Natural killer cell (primary cell): ENCODE measurements at regions not wholly inside any gene's neighbourhood (a gene's known extent, or its start where the extent isn't known, plus 50 kb on each side); places are given as distances from the start of the nearest gene placed in this dataset.
"Not testable (repeated sequence)": the region's sequence is repeated elsewhere in the genome, so short reads cannot be mapped to it uniquely, and the experiment has no call there.

Source experiments
- ATAC-seq, 3 donors: fragments of 150-1000 bp in 2 of 3; fragments of 200-7000 bp in 1 of 3; cut with Tn5 transposase; 1 replicate in 1 of 3; 2 replicates in 2 of 3; pipeline ENCODE4 v1.10.0; 2021; ENCODE audit warnings: mild to moderate bottlenecking in 2 of 3, moderate library complexity in 2 of 3
- DNase-seq, 2 donors: peaks; one replicate each; pipeline versions ENCODE4 v3.0.0 to v3.0.0-alpha.2; 2013 to 2021; ENCODE audit warnings: mixed read lengths in 1 of 2
- H3K27ac ChIP-seq: one replicate; pipeline ENCODE4 v1.5.1; 2013; ENCODE audit warnings: mild to moderate bottlenecking, low read length
- H3K27me3 ChIP-seq: one replicate; pipeline ENCODE4 v1.6.1; 2013; ENCODE audit warnings: low read length; ENCODE audit not compliant: control insufficient read depth, insufficient read depth
- H3K36me3 ChIP-seq: one replicate; pipeline ENCODE4 v1.6.1; 2013; ENCODE audit warnings: low read length; ENCODE audit not compliant: control insufficient read depth, insufficient read depth
- H3K4me1 ChIP-seq: one replicate; pipeline ENCODE4 v1.6.1; 2013; ENCODE audit warnings: low read length; ENCODE audit not compliant: control insufficient read depth, insufficient read depth
- H3K4me3 ChIP-seq: one replicate; pipeline ENCODE4 v1.5.1; 2013; ENCODE audit warnings: low read length
- H3K9me3 ChIP-seq: one replicate; pipeline ENCODE4 v1.6.1; 2013; ENCODE audit warnings: low read length; ENCODE audit not compliant: control insufficient read depth, insufficient read depth
- H3K27ac Mint-ChIP-seq, 2 donors: one replicate each; pipeline ENCODE4 v1.8.0; 2022; ENCODE audit warnings: mild to moderate bottlenecking in 2 of 2, mixed read lengths in 2 of 2, moderate library complexity in 1 of 2
- H3K27me3 Mint-ChIP-seq, 2 donors: one replicate each; pipeline ENCODE4 v1.8.0; 2022; ENCODE audit warnings: low read depth in 2 of 2, mixed read lengths in 2 of 2
- H3K36me3 Mint-ChIP-seq: one replicate; pipeline ENCODE4 v1.8.0; 2022; ENCODE audit warnings: mixed read lengths
- H3K4me1 Mint-ChIP-seq, 2 donors: one replicate each; pipeline ENCODE4 v1.8.0; 2022; ENCODE audit warnings: mixed read lengths in 2 of 2
- H3K4me3 Mint-ChIP-seq: one replicate; pipeline ENCODE4 v1.8.0; 2022; ENCODE audit warnings: mild to moderate bottlenecking, moderate library complexity, mixed read lengths
- H3K9me3 Mint-ChIP-seq, 2 donors: one replicate each; pipeline ENCODE4 v1.8.0; 2022; ENCODE audit warnings: mixed read lengths in 2 of 2
- WGBS: methylation state at CpG from one replicate; pipeline ENCODE4 v1.1.7; 2013; ENCODE audit warnings: missing lambda C conversion rate; ENCODE audit not compliant: insufficient coverage; 5-methylcytosine and 5-hydroxymethylcytosine counted together
- intact Hi-C: fragments of 100-400 bp; cut with micrococcal nuclease; formaldehyde crosslinking; loops from one replicate; pipeline ENCODE4 v1.14.2; 2022
- TF ChIP-seq, protein P1 (sequence below): fragments of 200-600 bp; IDR thresholded peaks from one replicate; pipeline ENCODE4 v1.8.0; 2022; ENCODE audit warnings: antibody characterized with exemption

DNA sequence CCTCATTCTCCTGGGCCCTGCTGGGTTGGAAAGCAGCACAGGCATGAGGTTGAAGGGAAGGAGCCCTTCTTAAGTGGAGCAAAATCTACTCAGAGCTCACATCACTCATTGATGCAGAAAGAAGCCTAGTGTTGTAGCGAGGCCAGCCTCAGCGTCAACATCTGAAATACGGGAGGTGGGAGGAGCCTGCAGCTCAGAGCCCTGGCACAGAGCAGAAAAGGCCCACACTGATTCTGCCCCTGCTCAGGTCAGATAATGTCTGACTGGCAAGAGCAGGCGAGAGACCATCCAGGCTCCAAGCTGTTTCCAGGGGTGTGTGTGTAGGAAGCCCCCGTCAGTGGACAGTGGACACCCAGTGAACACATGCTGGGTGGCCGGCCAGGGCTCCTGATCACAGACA is 1541.6 kb downstream of the TSPY10 start:
- 94% methylated on average over 6 of the region's 6 CpGs for WGBS
- ATAC-seq = no peak

DNA sequence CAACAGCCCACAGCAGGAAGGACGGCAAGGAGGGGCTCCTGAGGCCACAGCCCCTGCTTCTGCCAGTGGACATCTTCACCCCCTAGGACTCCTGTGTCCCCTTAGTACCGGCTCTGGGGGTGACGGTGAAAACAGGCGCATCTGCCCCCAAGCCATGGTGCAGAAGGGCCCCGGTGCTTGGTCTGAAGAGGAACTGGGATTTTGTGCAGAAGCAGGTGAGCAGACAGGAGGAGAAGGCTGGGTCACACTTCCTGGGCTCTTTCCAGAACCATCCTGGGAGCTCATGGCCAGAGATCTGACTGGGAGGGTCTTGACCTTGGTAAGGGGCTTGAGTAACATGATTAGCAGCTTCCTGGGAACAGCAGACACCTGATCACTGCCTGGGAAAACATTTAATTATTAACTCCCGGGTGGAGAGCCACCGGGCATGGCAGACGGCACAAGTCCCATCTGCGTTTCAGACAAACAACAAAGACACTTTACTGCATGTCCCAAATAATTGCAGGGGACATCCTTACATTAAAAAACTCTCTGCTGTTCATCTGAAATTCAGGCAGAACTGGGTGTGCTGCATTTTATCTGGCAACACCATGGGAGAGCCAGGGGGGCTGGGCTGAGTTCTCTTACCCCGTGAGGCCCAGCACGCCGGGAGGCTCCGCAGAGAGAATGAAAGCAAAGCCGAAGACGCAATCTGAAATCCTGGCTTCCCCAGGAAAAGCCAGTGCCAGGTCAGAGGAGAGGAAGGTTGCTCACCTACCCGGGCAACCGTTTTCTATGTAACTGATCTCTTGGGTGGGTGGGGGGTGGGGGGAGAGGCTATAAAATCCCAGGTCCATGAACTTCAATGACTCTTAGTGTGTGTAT is 1542.8 kb downstream of the TSPY10 start:
- H3K4me1 ChIP-seq = no peaks in the 10 kb centered on the region
- H3K9me3 ChIP-seq = peaks cover 3% of the 10 kb centered on the region
- 88% methylated on average over 14 of the region's 17 CpGs for WGBS
- H3K4me3 ChIP-seq = no peak overlapping the region
- Mint-ChIP-seq H3K4me3 (no peak overlapping the region), H3K9me3 (peaks cover 0 to 4% of the 10 kb centered on the region in 2 donors), H3K27ac (no peak overlapping the region), H3K4me1 (no peaks in the 10 kb centered on the region), H3K27me3 (no peaks in the 10 kb centered on the region), H3K36me3 (no peaks in the 10 kb centered on the region)
- no peak overlapping the region for H3K27ac ChIP-seq
- H3K27me3 ChIP-seq = no peaks in the 10 kb centered on the region
- DNase-seq (no peak), ATAC-seq (no peak)
- intact Hi-C loops = no loop called here
- no peaks in the 10 kb centered on the region for H3K36me3 ChIP-seq
- TF ChIP-seq, protein P1, sequence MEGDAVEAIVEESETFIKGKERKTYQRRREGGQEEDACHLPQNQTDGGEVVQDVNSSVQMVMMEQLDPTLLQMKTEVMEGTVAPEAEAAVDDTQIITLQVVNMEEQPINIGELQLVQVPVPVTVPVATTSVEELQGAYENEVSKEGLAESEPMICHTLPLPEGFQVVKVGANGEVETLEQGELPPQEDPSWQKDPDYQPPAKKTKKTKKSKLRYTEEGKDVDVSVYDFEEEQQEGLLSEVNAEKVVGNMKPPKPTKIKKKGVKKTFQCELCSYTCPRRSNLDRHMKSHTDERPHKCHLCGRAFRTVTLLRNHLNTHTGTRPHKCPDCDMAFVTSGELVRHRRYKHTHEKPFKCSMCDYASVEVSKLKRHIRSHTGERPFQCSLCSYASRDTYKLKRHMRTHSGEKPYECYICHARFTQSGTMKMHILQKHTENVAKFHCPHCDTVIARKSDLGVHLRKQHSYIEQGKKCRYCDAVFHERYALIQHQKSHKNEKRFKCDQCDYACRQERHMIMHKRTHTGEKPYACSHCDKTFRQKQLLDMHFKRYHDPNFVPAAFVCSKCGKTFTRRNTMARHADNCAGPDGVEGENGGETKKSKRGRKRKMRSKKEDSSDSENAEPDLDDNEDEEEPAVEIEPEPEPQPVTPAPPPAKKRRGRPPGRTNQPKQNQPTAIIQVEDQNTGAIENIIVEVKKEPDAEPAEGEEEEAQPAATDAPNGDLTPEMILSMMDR = no peak

More for the DNA sequence above, 1541.6 kb downstream of the TSPY10 start:
- intact Hi-C loops = no loop called here
- Mint-ChIP-seq H3K27me3 (no peaks in the 10 kb centered on the region), H3K9me3 (peaks cover 0 to 4% of the 10 kb centered on the region in 2 donors), H3K36me3 (no peaks in the 10 kb centered on the region), H3K4me3 (no peak overlapping the region), H3K4me1 (no peaks in the 10 kb centered on the region), H3K27ac (no peak overlapping the region)
- Histone ChIP-seq H3K4me1 (no peaks in the 10 kb centered on the region), H3K27ac (no peak overlapping the region), H3K36me3 (no peaks in the 10 kb centered on the region), H3K27me3 (no peaks in the 10 kb centered on the region), H3K4me3 (no peak overlapping the region), H3K9me3 (peaks cover 3% of the 10 kb centered on the region)
- TF ChIP-seq, protein P1 = no peak
- no peak for DNase-seq

DNA sequence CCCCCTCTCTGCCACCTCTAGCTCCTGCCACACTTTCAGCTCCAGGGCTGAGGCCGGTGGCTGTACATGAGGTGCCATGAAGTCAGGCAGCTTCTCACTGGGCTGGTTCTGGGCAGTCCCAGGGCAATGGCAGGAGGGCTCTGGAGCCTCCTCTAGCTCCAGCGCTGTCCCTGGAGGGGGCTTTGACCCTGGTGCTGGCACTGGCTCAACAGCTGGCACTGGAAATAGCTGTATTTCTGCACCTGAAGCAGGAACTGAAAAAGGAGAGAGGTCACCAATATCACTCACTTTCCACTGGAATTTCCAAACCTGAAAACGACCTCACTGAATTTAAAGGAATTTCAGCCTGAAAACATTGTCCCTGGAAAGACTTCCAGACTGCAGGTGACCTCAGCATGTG is 1558.1 kb downstream of the TSPY10 start:
- WGBS = 45% methylated on average over 3 of the region's 3 CpGs
- H3K9me3 ChIP-seq, H3K4me1 ChIP-seq, ATAC-seq, H3K27me3 Mint-ChIP-seq, H3K27me3 ChIP-seq, H3K27ac Mint-ChIP-seq, H3K4me3 Mint-ChIP-seq, H3K4me1 Mint-ChIP-seq, intact Hi-C loops, DNase-seq, H3K27ac ChIP-seq, H3K4me3 ChIP-seq, H3K36me3 Mint-ChIP-seq, H3K9me3 Mint-ChIP-seq, H3K36me3 ChIP-seq: not testable (repeated sequence)

DNA sequence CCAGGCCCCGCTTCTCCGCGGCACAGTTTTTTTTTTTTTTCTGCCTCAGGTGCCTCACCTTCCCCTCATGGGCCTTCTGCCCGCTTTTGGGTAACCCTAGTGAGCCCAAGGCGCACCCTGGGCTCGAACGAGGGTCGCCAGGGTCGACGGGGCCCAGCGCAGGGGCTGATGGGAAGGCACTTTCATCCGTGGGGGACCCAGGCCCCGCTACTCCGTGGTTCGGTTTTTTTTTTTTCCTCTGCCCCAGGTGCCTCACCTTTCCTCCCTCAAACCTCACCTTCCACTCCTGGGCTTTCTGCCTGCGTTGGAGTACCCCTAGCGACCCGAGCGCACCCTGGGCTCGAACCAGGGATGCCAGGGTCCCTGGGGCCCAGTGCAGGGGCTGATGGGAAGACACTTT is 1569.8 kb downstream of the TSPY10 start:
- H3K4me1 Mint-ChIP-seq, intact Hi-C loops, ATAC-seq, H3K27me3 ChIP-seq, H3K36me3 Mint-ChIP-seq, H3K9me3 Mint-ChIP-seq, H3K27ac ChIP-seq, H3K4me3 Mint-ChIP-seq, H3K27ac Mint-ChIP-seq, H3K36me3 ChIP-seq, H3K4me1 ChIP-seq, DNase-seq, H3K4me3 ChIP-seq, H3K27me3 Mint-ChIP-seq: not testable (repeated sequence)
- WGBS = 77% methylated on average over 12 of the region's 20 CpGs
- H3K9me3 ChIP-seq = peaks cover 21% of the 10 kb centered on the region

DNA sequence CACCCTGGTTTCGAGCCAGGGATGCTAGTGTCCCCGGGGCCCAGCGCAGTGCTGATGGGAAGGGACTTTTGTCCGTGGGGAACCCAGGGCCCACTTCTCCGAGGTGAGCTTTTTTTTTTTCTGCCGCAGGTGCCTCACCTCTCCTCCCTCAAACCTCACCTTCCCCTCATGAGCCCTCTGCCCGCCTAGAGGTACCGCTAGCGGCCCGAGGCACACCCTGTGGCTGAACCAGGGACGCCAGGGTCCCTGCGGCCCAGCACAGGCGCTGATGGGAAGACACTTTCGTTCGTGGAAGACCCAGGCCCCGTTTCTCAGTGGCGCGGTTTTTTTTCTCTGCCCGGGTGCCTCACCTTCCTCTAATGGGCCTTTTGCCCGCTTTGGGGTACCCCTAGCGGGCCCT is 1570.7 kb downstream of the TSPY10 start:
- ATAC-seq, intact Hi-C loops, DNase-seq, H3K4me3 ChIP-seq, H3K36me3 ChIP-seq, H3K27me3 ChIP-seq, H3K9me3 Mint-ChIP-seq, H3K27me3 Mint-ChIP-seq, H3K27ac Mint-ChIP-seq, H3K4me1 Mint-ChIP-seq, H3K4me3 Mint-ChIP-seq, H3K27ac ChIP-seq, H3K36me3 Mint-ChIP-seq, H3K4me1 ChIP-seq: not testable (repeated sequence)
- peaks cover 21% of the 10 kb centered on the region for H3K9me3 ChIP-seq
- 68% methylated on average over 16 of the region's 21 CpGs for WGBS
